ENCODE measurements at regions not wholly inside any gene's neighbourhood (a gene's known extent, or its start where the extent isn't known, plus 50 kb on each side); places are given as distances from the start of the nearest gene placed in this dataset.

- TF ChIP-seq CTCF (IDR thresholded peaks at IDR 0.05) = no peak
- no peak for TF ChIP-seq POLR2A (IDR thresholded peaks at IDR 0.05)
Measured at GRCh38 chr15:69826819-69827175, 270.9 kb downstream of the TLE3 start.
